GM23248 (cell line): ENCODE measurements at regions not wholly inside any gene's neighbourhood (a gene's known extent, or its start where the extent isn't known, plus 50 kb on each side); places are given as distances from the start of the nearest gene placed in this dataset.

ENCODE experiments used
- EZH2 ChIP-seq: fragments of 200-600 bp; sonication (generic); IDR thresholded peaks from 2 replicates; pipeline ENCODE4 v1.6.1; 2018; ENCODE audit warnings: antibody characterized with exemption, mild to moderate bottlenecking; ENCODE audit not compliant: insufficient read depth, poor library complexity, severe bottlenecking
- EZH2phosphoT487 ChIP-seq: fragments of 200-600 bp; sonication (generic); IDR thresholded peaks from 2 replicates; pipeline ENCODE4 v1.6.1; 2018; ENCODE audit warnings: antibody characterized with exemption, moderate library complexity, mild to moderate bottlenecking, low read depth; ENCODE audit not compliant: insufficient read depth

DNA sequence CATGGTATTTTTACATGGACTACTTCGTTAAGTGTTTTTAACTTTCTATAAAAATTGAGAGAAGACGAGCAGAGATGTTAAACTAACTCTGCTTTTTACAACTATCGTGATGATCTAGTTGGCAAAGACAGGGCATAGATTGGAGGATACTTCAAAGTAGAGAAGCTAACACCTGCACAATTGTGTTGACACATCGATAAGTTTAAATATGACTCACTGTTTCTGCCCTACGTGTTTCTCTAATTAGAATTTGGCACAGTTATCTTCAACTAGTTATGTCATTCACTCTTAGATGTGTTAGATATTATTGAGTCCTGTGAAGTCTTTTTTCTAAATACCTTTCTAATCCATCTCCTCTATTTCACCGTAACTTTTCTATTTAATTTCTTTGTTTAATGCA lies 68.5 kb upstream of the FERD3L start:
- TF ChIP-seq EZH2 = no peak
- TF ChIP-seq EZH2phosphoT487 = no peak
